ENCODE measurements at regions not wholly inside any gene's neighbourhood (a gene's known extent, or its start where the extent isn't known, plus 50 kb on each side); places are given as distances from the start of the nearest gene placed in this dataset.

- H3K4me3 ChIP-seq (ENCODE audit: low read length), result no peak overlapping the region
- Mint-ChIP-seq H3K9me3 (peaks cover 3 to 6% of the 10 kb centered on the region in 2 donors), H3K4me3 (no peak overlapping the region), H3K27me3 (ENCODE audit: low read depth in 2 of 2) (peaks cover 3 to 8% of the 10 kb centered on the region in 2 donors), H3K27ac (no peak overlapping the region), H3K36me3 (no peaks in the 10 kb centered on the region), H3K4me1 (peaks cover 0 to 8% of the 10 kb centered on the region in 2 donors)
- no peak overlapping the region for H3K27ac ChIP-seq (ENCODE audit: low read length)
- H3K27me3 ChIP-seq (ENCODE audit: control insufficient read depth, insufficient read depth, low read length), result no peaks in the 10 kb centered on the region
- TF ChIP-seq, protein P1, sequence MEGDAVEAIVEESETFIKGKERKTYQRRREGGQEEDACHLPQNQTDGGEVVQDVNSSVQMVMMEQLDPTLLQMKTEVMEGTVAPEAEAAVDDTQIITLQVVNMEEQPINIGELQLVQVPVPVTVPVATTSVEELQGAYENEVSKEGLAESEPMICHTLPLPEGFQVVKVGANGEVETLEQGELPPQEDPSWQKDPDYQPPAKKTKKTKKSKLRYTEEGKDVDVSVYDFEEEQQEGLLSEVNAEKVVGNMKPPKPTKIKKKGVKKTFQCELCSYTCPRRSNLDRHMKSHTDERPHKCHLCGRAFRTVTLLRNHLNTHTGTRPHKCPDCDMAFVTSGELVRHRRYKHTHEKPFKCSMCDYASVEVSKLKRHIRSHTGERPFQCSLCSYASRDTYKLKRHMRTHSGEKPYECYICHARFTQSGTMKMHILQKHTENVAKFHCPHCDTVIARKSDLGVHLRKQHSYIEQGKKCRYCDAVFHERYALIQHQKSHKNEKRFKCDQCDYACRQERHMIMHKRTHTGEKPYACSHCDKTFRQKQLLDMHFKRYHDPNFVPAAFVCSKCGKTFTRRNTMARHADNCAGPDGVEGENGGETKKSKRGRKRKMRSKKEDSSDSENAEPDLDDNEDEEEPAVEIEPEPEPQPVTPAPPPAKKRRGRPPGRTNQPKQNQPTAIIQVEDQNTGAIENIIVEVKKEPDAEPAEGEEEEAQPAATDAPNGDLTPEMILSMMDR (IDR thresholded peaks at IDR 0.05), result no peak
- no peak for DNase-seq
- no peak for ATAC-seq
- H3K4me1 ChIP-seq (ENCODE audit: control insufficient read depth, insufficient read depth, low read length), result no peaks in the 10 kb centered on the region
- WGBS (ENCODE audit: insufficient coverage), result 32% methylated on average over 1 of the region's 2 CpGs
- no peaks in the 10 kb centered on the region for H3K9me3 ChIP-seq (ENCODE audit: control insufficient read depth, insufficient read depth, low read length)
- no peaks in the 10 kb centered on the region for H3K36me3 ChIP-seq (ENCODE audit: control insufficient read depth, insufficient read depth, low read length)
- intact Hi-C loops (cut with micrococcal nuclease), result no loop called here
Measured at GRCh38 chr2:234678711-234679110, 181.8 kb upstream of the ARL4C start.

- Mint-ChIP-seq H3K27ac (no peak overlapping the region), H3K9me3 (peaks cover 3 to 4% of the 10 kb centered on the region in 2 donors), H3K27me3 (ENCODE audit: low read depth in 2 of 2) (peaks cover 3 to 14% of the 10 kb centered on the region in 2 donors), H3K4me1 (peaks cover 0 to 5% of the 10 kb centered on the region in 2 donors), H3K36me3 (no peaks in the 10 kb centered on the region), H3K4me3 (no peak overlapping the region)
- TF ChIP-seq, protein P1 (IDR thresholded peaks at IDR 0.05), result no peak
- WGBS (ENCODE audit: insufficient coverage), result 82% methylated on average over 6 of the region's 6 CpGs
- intact Hi-C loops (cut with micrococcal nuclease), result no loop called here
- Histone ChIP-seq H3K4me3 (ENCODE audit: low read length) (no peak overlapping the region), H3K27me3 (ENCODE audit: control insufficient read depth, insufficient read depth, low read length) (no peaks in the 10 kb centered on the region), H3K27ac (ENCODE audit: low read length) (no peak overlapping the region), H3K4me1 (ENCODE audit: control insufficient read depth, insufficient read depth, low read length) (no peaks in the 10 kb centered on the region), H3K9me3 (ENCODE audit: control insufficient read depth, insufficient read depth, low read length) (no peaks in the 10 kb centered on the region), H3K36me3 (ENCODE audit: control insufficient read depth, insufficient read depth, low read length) (no peaks in the 10 kb centered on the region)
- ATAC-seq (no peak), DNase-seq (no peak)
Measured at GRCh38 chr2:234677758-234678538, 181.1 kb upstream of the ARL4C start.

GRCh38 chr2:234676783-234677450 lies 180.0 kb upstream of the ARL4C start:
- no peaks in the 10 kb centered on the region for H3K9me3 ChIP-seq (ENCODE audit: control insufficient read depth, insufficient read depth, low read length)
- Mint-ChIP-seq H3K4me3 (no peak overlapping the region), H3K36me3 (no peaks in the 10 kb centered on the region), H3K4me1 (no peaks in the 10 kb centered on the region), H3K27ac (no peak overlapping the region), H3K9me3 (no peaks in the 10 kb centered on the region), H3K27me3 (ENCODE audit: low read depth in 2 of 2) (peaks cover 3 to 17% of the 10 kb centered on the region in 2 donors)
- H3K27me3 ChIP-seq (ENCODE audit: control insufficient read depth, insufficient read depth, low read length), result no peaks in the 10 kb centered on the region
- ATAC-seq (no peak), DNase-seq (no peak)
- H3K27ac ChIP-seq (ENCODE audit: low read length), result no peak overlapping the region
- intact Hi-C loops (cut with micrococcal nuclease), result no loop called here
- WGBS (ENCODE audit: insufficient coverage), result 95% methylated on average over 7 of the region's 8 CpGs
- H3K4me3 ChIP-seq (ENCODE audit: low read length), result no peak overlapping the region
- no peaks in the 10 kb centered on the region for H3K36me3 ChIP-seq (ENCODE audit: control insufficient read depth, insufficient read depth, low read length)
- H3K4me1 ChIP-seq (ENCODE audit: control insufficient read depth, insufficient read depth, low read length), result no peaks in the 10 kb centered on the region
- TF ChIP-seq, protein P1 (IDR thresholded peaks at IDR 0.05), result no peak

Data from natural killer cell (primary cell).